ENCODE measurements at regions not wholly inside any gene's neighbourhood (a gene's known extent, or its start where the extent isn't known, plus 50 kb on each side); places are given as distances from the start of the nearest gene placed in this dataset.

DNA sequence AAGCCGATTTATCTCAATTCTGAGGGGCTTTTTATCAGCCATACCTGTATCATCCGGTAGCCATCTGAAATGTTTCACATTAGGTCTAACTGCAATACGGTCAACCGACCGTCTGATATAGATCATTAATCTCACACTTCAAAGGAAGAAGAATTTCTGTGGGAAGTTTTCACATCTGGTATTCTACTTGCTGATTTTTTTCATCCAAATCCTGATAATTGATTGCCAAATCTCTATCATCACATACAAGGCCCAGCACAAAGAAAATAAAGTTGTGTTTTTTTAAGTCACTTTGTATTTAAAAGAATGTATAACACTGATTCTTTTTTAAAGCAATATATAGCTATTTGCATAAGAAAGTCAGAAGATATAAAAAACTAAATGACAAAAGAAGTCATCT is 132.3 kb downstream of the DKK1 start:
- FAIRE-seq (no peak), DNase-seq (ENCODE audit: low read depth, low spot score) (no peak)
- TF ChIP-seq, protein P1, sequence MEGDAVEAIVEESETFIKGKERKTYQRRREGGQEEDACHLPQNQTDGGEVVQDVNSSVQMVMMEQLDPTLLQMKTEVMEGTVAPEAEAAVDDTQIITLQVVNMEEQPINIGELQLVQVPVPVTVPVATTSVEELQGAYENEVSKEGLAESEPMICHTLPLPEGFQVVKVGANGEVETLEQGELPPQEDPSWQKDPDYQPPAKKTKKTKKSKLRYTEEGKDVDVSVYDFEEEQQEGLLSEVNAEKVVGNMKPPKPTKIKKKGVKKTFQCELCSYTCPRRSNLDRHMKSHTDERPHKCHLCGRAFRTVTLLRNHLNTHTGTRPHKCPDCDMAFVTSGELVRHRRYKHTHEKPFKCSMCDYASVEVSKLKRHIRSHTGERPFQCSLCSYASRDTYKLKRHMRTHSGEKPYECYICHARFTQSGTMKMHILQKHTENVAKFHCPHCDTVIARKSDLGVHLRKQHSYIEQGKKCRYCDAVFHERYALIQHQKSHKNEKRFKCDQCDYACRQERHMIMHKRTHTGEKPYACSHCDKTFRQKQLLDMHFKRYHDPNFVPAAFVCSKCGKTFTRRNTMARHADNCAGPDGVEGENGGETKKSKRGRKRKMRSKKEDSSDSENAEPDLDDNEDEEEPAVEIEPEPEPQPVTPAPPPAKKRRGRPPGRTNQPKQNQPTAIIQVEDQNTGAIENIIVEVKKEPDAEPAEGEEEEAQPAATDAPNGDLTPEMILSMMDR (IDR thresholded peaks at IDR 0.05; ENCODE audit: extremely low read depth in 1 of 2, insufficient read depth in 1 of 2, low read depth in 1 of 2, low read length in 2 of 2): no peak
- TF ChIP-seq, protein P2, sequence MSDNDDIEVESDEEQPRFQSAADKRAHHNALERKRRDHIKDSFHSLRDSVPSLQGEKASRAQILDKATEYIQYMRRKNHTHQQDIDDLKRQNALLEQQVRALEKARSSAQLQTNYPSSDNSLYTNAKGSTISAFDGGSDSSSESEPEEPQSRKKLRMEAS (IDR thresholded peaks at IDR 0.05; ENCODE audit: insufficient read depth, insufficient read length): no peak
- TF ChIP-seq EZH2 (IDR thresholded peaks at IDR 0.05; ENCODE audit: borderline replicate concordance, low read depth, low read length, severe bottlenecking) (no peak), GATA2 (IDR thresholded peaks at IDR 0.05; ENCODE audit: insufficient read depth, insufficient read length, low read depth, low read length) (no peak)
- ChIA-PET CTCF (interaction anchor here (1.0 kb wide), 1 partner anchor 14 kb away, joined by 4 read pairs; no protein-coding TSS in a partner anchor), POLR2A (no interaction called here)
- dilution Hi-C loops (cut with MboI; ENCODE audit: extremely low pct_ligation_motif_present, low sequenced_read_pairs) (no loop called here), intact Hi-C loops (cut with micrococcal nuclease) (no loop called here)
- no peaks in the 10 kb centered on the region for H3K36me3 ChIP-seq (ENCODE audit: control insufficient read depth in 2 of 2, extremely low read depth in 1 of 2, insufficient read depth in 2 of 2, low read length in 2 of 2)
- peaks cover 21% of the 10 kb centered on the region for H3K4me1 ChIP-seq (ENCODE audit: control insufficient read depth, extremely low read depth, insufficient read depth, low read length)
- H3K9me1 ChIP-seq (replicated peaks; ENCODE audit: control insufficient read depth, extremely low read depth, insufficient read depth, low read length): no peaks in the 10 kb centered on the region
- H3K79me2 ChIP-seq (ENCODE audit: control insufficient read depth, insufficient read depth, low read length): no peaks in the 10 kb centered on the region
- H3K27me3 ChIP-seq (ENCODE audit: control insufficient read depth in 2 of 2, insufficient read depth in 2 of 2, low read length in 2 of 2): no peaks in the 10 kb centered on the region
- no TSS peak for BruUV-seq (replicated peaks)
- H3K4me2 ChIP-seq (ENCODE audit: insufficient read depth, low read length): no peak overlapping the region
- no peak overlapping the region for H2AFZ ChIP-seq (ENCODE audit: low read depth, low read length)
- no peak overlapping the region for H3K27ac ChIP-seq (ENCODE audit: insufficient read depth, low read depth, low read length)
- no peaks in the 10 kb centered on the region for H4K20me1 ChIP-seq (replicated peaks; ENCODE audit: control insufficient read depth, extremely low read depth, insufficient read depth, low read length)
- H3K4me3 ChIP-seq (replicated peaks in 1 of 3; ENCODE audit: insufficient read depth in 1 of 3, low read depth in 1 of 3, low read length in 3 of 3): no peak overlapping the region
- H3K9me3 ChIP-seq (replicated peaks; ENCODE audit: control insufficient read depth, insufficient read depth, low read length): no peaks in the 10 kb centered on the region
- no peak overlapping the region for H3K9ac ChIP-seq (replicated peaks; ENCODE audit: extremely low read depth, insufficient read depth, low read length)

- DNase-seq (ENCODE audit: low read depth, low spot score) (no peak), FAIRE-seq (no peak)
- ChIA-PET CTCF (interaction anchor here (0.9 to 1.5 kb wide), 2 partner anchors 12 to 100 kb away, joined by 3 to 5 read pairs; no protein-coding TSS in a partner anchor), POLR2A (no interaction called here)
- BruUV-seq (replicated peaks): no TSS peak
- no peak overlapping the region for H3K4me3 ChIP-seq (replicated peaks in 1 of 3; ENCODE audit: insufficient read depth in 1 of 3, low read depth in 1 of 3, low read length in 3 of 3)
- intact Hi-C loops (cut with micrococcal nuclease): no loop called here
- H2AFZ ChIP-seq (ENCODE audit: low read depth, low read length): peak overlapping the region; percentile 36
- H3K27ac ChIP-seq (ENCODE audit: insufficient read depth, low read depth, low read length): no peak overlapping the region
- no peaks in the 10 kb centered on the region for H3K79me2 ChIP-seq (ENCODE audit: control insufficient read depth, insufficient read depth, low read length)
- TF ChIP-seq POLR2AphosphoS5 (IDR thresholded peaks at IDR 0.05; ENCODE audit: insufficient read depth, low read depth, low read length): no peak
- TF ChIP-seq FOS (IDR thresholded peaks at IDR 0.05; ENCODE audit: borderline replicate concordance, insufficient read depth, low read length): no peak
- no peak for TF ChIP-seq MYC (IDR thresholded peaks at IDR 0.05; ENCODE audit: low read depth, low read length)
- no peak for TF ChIP-seq GATA2 (IDR thresholded peaks at IDR 0.05; ENCODE audit: insufficient read depth, insufficient read length, low read depth, low read length)
- no peak for TF ChIP-seq POLR2A (IDR thresholded peaks at IDR 0.05; ENCODE audit: low read depth, low read length)
- TF ChIP-seq EZH2 (IDR thresholded peaks at IDR 0.05; ENCODE audit: borderline replicate concordance, low read depth, low read length, severe bottlenecking): no peak
- TF ChIP-seq, protein P2 (IDR thresholded peaks at IDR 0.05; ENCODE audit: insufficient read depth, insufficient read length): no peak
- TF ChIP-seq JUN (IDR thresholded peaks at IDR 0.05; ENCODE audit: borderline replicate concordance, insufficient read depth, insufficient read length, low read depth): no peak
- dilution Hi-C loops (cut with MboI; ENCODE audit: extremely low pct_ligation_motif_present, low sequenced_read_pairs): no loop called here
- H3K9ac ChIP-seq (replicated peaks; ENCODE audit: extremely low read depth, insufficient read depth, low read length): no peak overlapping the region
- H3K27me3 ChIP-seq (ENCODE audit: control insufficient read depth in 2 of 2, insufficient read depth in 2 of 2, low read length in 2 of 2): no peaks in the 10 kb centered on the region
- no peaks in the 10 kb centered on the region for H3K36me3 ChIP-seq (ENCODE audit: control insufficient read depth in 2 of 2, extremely low read depth in 1 of 2, insufficient read depth in 2 of 2, low read length in 2 of 2)
- no peaks in the 10 kb centered on the region for H4K20me1 ChIP-seq (replicated peaks; ENCODE audit: control insufficient read depth, extremely low read depth, insufficient read depth, low read length)
- H3K9me1 ChIP-seq (replicated peaks; ENCODE audit: control insufficient read depth, extremely low read depth, insufficient read depth, low read length): no peaks in the 10 kb centered on the region
- H3K4me2 ChIP-seq (ENCODE audit: insufficient read depth, low read length): no peak overlapping the region
- H3K4me1 ChIP-seq (ENCODE audit: control insufficient read depth, extremely low read depth, insufficient read depth, low read length): peaks cover 16% of the 10 kb centered on the region
- H3K9me3 ChIP-seq (replicated peaks; ENCODE audit: control insufficient read depth, insufficient read depth, low read length): no peaks in the 10 kb centered on the region
Observed at GRCh38 chr10:52447931-52448353, 133.9 kb downstream of the DKK1 start.
